D721Med (cell line): ENCODE measurements at regions not wholly inside any gene's neighbourhood (a gene's known extent, or its start where the extent isn't known, plus 50 kb on each side); places are given as distances from the start of the nearest gene placed in this dataset.

ENCODE experiments used
- DNase-seq: peaks from one replicate; pipeline ENCODE4 v3.0.0; 2011; ENCODE audit warnings: low spot score; ENCODE audit not compliant: insufficient read length
- FAIRE-seq: peaks from 2 replicates; lab custom pipeline; 2011; peaks lifted over from hg19 to GRCh38; lab: Jason Lieb, UNC
- CTCF ChIP-seq: IDR thresholded peaks from 2 replicates; pipeline ENCODE4 v1.5.1; 2012; ENCODE audit warnings: mild to moderate bottlenecking, control low read depth; ENCODE audit not compliant: insufficient read depth; ENCODE audit errors: missing control alignments

GRCh38 chr21:22993822-22994574 is 1995.8 kb downstream of the NCAM2 start:
- TF ChIP-seq CTCF = no peak
- DNase-seq = no peak
- FAIRE-seq = no peak

GRCh38 chr21:23003951-23004350 is 2005.7 kb downstream of the NCAM2 start:
- DNase-seq = no peak
- FAIRE-seq = peak; percentile 11
- TF ChIP-seq CTCF = no peak

DNA sequence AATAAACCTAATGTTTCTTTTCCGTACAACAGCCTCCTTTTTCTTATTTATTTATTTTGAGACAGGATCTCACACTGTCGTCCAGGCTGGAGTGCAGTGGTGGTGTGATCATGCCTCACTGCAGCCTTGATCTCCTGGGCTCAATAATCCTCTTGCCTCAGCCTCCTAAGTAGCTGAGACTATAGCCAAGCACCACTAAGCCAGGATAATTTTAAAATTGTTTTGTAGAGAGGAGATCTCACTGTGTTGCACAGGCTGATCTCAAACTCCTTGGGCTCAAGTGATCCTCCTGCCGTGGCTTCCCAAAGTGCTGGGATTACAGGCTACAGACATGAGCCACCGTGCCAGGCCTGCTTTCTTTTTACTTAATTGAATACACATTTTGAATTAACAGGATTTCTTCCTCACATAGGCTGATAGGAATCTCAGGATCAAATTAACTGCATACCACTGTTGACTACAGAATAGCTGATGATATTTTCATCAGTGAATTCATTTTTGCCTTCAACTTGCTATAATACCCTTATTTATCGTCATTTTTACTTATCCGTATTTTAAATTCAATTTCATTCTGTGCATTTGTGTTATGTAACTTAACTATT is 2010.5 kb downstream of the NCAM2 start:
- FAIRE-seq = peak; percentile 82
- no peak for TF ChIP-seq CTCF
- no peak for DNase-seq

GRCh38 chr21:23009360-23009759 is 2011.2 kb downstream of the NCAM2 start:
- no peak for FAIRE-seq
- no peak for DNase-seq
- TF ChIP-seq CTCF = no peak

DNA sequence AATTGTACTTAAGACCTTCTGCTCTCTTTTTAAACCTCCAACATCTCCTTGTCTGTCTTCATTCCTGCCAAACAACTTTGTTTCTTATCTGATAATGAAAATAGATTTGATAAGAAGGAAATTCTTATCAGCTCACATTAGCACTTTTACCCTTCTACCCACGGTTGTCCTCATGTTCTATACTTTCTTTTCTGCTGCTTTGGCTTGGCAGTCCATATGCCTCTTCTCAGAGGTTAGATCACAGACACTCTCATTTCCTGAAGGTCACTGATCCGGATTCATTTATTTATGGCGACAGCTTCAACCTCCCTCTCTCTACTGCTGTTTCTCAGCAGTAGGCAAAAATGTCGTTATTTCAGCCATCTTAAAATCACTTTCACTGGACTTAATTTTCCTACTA is 2015.8 kb downstream of the NCAM2 start:
- DNase-seq = no peak
- no peak for TF ChIP-seq CTCF
- no peak for FAIRE-seq

- TF ChIP-seq CTCF = peak; percentile 43
- FAIRE-seq (peak; percentile 32), DNase-seq (no peak)
Observed at GRCh38 chr21:23016617-23017016, 2018.4 kb downstream of the NCAM2 start.

GRCh38 chr21:23017989-23018388 is 2019.8 kb downstream of the NCAM2 start:
- DNase-seq = no peak
- no peak for FAIRE-seq
- no peak for TF ChIP-seq CTCF
